GM23338 (cell line): ENCODE measurements at regions not wholly inside any gene's neighbourhood (a gene's known extent, or its start where the extent isn't known, plus 50 kb on each side); places are given as distances from the start of the nearest gene placed in this dataset.

ENCODE experiments used
- ATAC-seq: fragments of 200-7000 bp; cut with Tn5 transposase; 3 replicates; pipeline ENCODE4 v1.9.1; 2020
- DNase-seq: peaks from one replicate; pipeline ENCODE4 v3.0.0-alpha.2; 2015; ENCODE audit warnings: low spot score
- H2AFZ ChIP-seq: fragments of 200-600 bp; sonication (generic); 2 replicates; pipeline ENCODE4 v1.8.0; 2016; ENCODE audit warnings: antibody characterized with exemption, mild to moderate bottlenecking, moderate library complexity
- H3F3A ChIP-seq: fragments of 200-600 bp; sonication (generic); replicated peaks from 2 replicates; pipeline ENCODE4 v1.8.0; 2017; ENCODE audit warnings: antibody characterized with exemption, mixed run types, low read depth
- H3K27ac ChIP-seq: fragments of 200-600 bp; sonication (generic); 2 replicates; pipeline ENCODE4 v1.6.1; 2016; ENCODE audit warnings: low read depth
- H3K27me3 ChIP-seq: fragments of 200-600 bp; sonication (generic); 2 replicates; pipeline ENCODE4 v1.8.0; 2016; ENCODE audit warnings: mild to moderate bottlenecking, mixed run types, moderate library complexity; ENCODE audit not compliant: insufficient read depth
- H3K36me3 ChIP-seq: fragments of 200-600 bp; sonication (generic); 2 replicates; pipeline ENCODE4 v1.8.0; 2016; ENCODE audit warnings: mild to moderate bottlenecking; ENCODE audit not compliant: insufficient read depth
- H3K4me1 ChIP-seq: fragments of 200-600 bp; sonication (generic); 2 replicates; pipeline ENCODE4 v1.8.0; 2016; ENCODE audit warnings: mild to moderate bottlenecking, moderate library complexity; ENCODE audit not compliant: insufficient read depth
- H3K4me2 ChIP-seq: fragments of 200-600 bp; sonication (generic); 2 replicates; pipeline ENCODE4 v1.7.1; 2017; ENCODE audit warnings: mixed run types
- H3K4me3 ChIP-seq: fragments of 200-600 bp; sonication (generic); 2 replicates; pipeline ENCODE4 v1.6.1; 2016; ENCODE audit warnings: mixed run types
- H3K79me2 ChIP-seq: fragments of 200-600 bp; sonication (generic); replicated peaks from 2 replicates; pipeline ENCODE4 v1.8.0; 2017; ENCODE audit warnings: mild to moderate bottlenecking; ENCODE audit not compliant: insufficient read depth
- H3K9me2 ChIP-seq: fragments of 200-600 bp; sonication (generic); 2 replicates; pipeline ENCODE4 v1.8.0; 2017; ENCODE audit not compliant: insufficient read depth
- H4K20me1 ChIP-seq: fragments of 200-600 bp; sonication (generic); replicated peaks from 2 replicates; pipeline ENCODE4 v1.8.0; 2017; ENCODE audit warnings: mild to moderate bottlenecking; ENCODE audit not compliant: insufficient read depth
- H3K27ac Mint-ChIP-seq: 2 replicates; pipeline ENCODE4 v1.8.0; 2020; ENCODE audit warnings: inconsistent platforms, mild to moderate bottlenecking, moderate library complexity, mixed read lengths
- H3K27me3 Mint-ChIP-seq: 3 replicates; pipeline ENCODE4 v1.8.0; 2022; ENCODE audit warnings: low read depth, mild to moderate bottlenecking, moderate library complexity, mixed read lengths, inconsistent platforms; ENCODE audit not compliant: insufficient read depth, poor library complexity
- H3K36me3 Mint-ChIP-seq: 3 replicates; pipeline ENCODE4 v1.8.0; 2021; ENCODE audit warnings: low read depth, mild to moderate bottlenecking, inconsistent platforms, moderate library complexity, mixed read lengths
- H3K4me1 Mint-ChIP-seq: 3 replicates; pipeline ENCODE4 v1.8.0; 2020; ENCODE audit warnings: mild to moderate bottlenecking, inconsistent platforms, mixed read lengths
- H3K4me3 Mint-ChIP-seq: 3 replicates; pipeline ENCODE4 v1.8.0; 2021; ENCODE audit warnings: moderate library complexity, mild to moderate bottlenecking, inconsistent platforms, mixed read lengths
- H3K9me3 Mint-ChIP-seq: 3 replicates; pipeline ENCODE4 v1.8.0; 2020; ENCODE audit warnings: moderate library complexity, mild to moderate bottlenecking, inconsistent platforms, mixed read lengths
- CREB1 ChIP-seq: fragments of 250-450 bp; sonication (Bioruptor Pico); IDR thresholded peaks from 2 replicates; pipeline ENCODE4 v1.5.0; 2020; ENCODE audit warnings: low read depth, mild to moderate bottlenecking, moderate library complexity
- CTCF ChIP-seq, 2 experiments: fragments of 200-600 bp in 1 of 2; sonication (generic) in 1 of 2; conservative IDR thresholded peaks; 2 replicates each; pipeline versions ENCODE4 v1.5.1 to v1.6.1; 2016 to 2017; ENCODE audit warnings: antibody characterized with exemption in 2 of 2, low read depth in 2 of 2, mild to moderate bottlenecking in 2 of 2, moderate library complexity in 1 of 2
- ETS1 ChIP-seq: IDR thresholded peaks from 2 replicates; pipeline ENCODE4 v1.6.1; 2016; ENCODE audit warnings: antibody characterized with exemption
- EZH2 ChIP-seq: fragments of 200-600 bp; sonication (generic); IDR thresholded peaks from one replicate; pipeline ENCODE4 v1.8.0; 2017; ENCODE audit warnings: antibody characterized with exemption, mild to moderate bottlenecking, low read depth; ENCODE audit not compliant: unreplicated experiment
- EZH2phosphoT487 ChIP-seq: fragments of 200-600 bp; sonication (generic); IDR thresholded peaks from one replicate; pipeline ENCODE4 v1.8.1; 2018; ENCODE audit warnings: antibody characterized with exemption; ENCODE audit not compliant: unreplicated experiment
- JUNB ChIP-seq: IDR thresholded peaks from one replicate; pipeline ENCODE4 v1.6.1; 2016; ENCODE audit warnings: antibody characterized with exemption; ENCODE audit not compliant: unreplicated experiment
- NANOG ChIP-seq: IDR thresholded peaks from 2 replicates; pipeline ENCODE4 v1.6.1; 2016; ENCODE audit warnings: antibody characterized with exemption, borderline replicate concordance
- POLR2AphosphoS5 ChIP-seq: IDR thresholded peaks from 2 replicates; pipeline ENCODE4 v1.6.1; 2016; ENCODE audit warnings: antibody characterized with exemption, low read depth
- REST ChIP-seq: IDR thresholded peaks from one replicate; pipeline ENCODE4 v1.6.1; 2018; ENCODE audit warnings: antibody characterized with exemption; ENCODE audit not compliant: unreplicated experiment
- STAT1 ChIP-seq: IDR thresholded peaks from one replicate; pipeline ENCODE4 v1.6.1; 2016; ENCODE audit warnings: antibody characterized with exemption; ENCODE audit not compliant: unreplicated experiment
- ZNF114 ChIP-seq: fragments of 250-450 bp; sonication (Bioruptor Pico); IDR thresholded peaks from 2 replicates; pipeline ENCODE4 v1.5.0; 2020; ENCODE audit warnings: mild to moderate bottlenecking, moderate library complexity
- ZNF331 ChIP-seq: fragments of 250-450 bp; sonication (Bioruptor Pico); IDR thresholded peaks from 2 replicates; pipeline ENCODE4 v1.5.0; 2020; ENCODE audit warnings: low read depth, mild to moderate bottlenecking, moderate library complexity
- ZNF462 ChIP-seq: fragments of 250-450 bp; sonication (Bioruptor Pico); IDR thresholded peaks from 2 replicates; pipeline ENCODE4 v1.5.0; 2020; ENCODE audit warnings: mild to moderate bottlenecking, moderate library complexity

- TF ChIP-seq POLR2AphosphoS5 (no peak), ZNF331 (no peak), STAT1 (no peak), NANOG (no peak), CREB1 (CRISPR knock-in tag) (no peak), EZH2 (no peak), CTCF (conservative IDR thresholded peaks at IDR 0.05; ENCODE audit: low read depth in 2 of 2) (no peak), ZNF114 (CRISPR knock-in tag) (no peak), ETS1 (no peak), ZNF462 (no peak), JUNB (no peak), EZH2phosphoT487 (no peak), REST (no peak)
These were observed 254.1 kb upstream of the SYT4 start for GRCh38 chr18:43531438-43531837.

More at GRCh38 chr18:43531438-43531837, 254.1 kb upstream of the SYT4 start:
- no peaks in the 10 kb centered on the region for H3K4me1 ChIP-seq
- no peak overlapping the region for H3K27ac ChIP-seq
- DNase-seq, result no peak
- H3K36me3 Mint-ChIP-seq, result no peaks in the 10 kb centered on the region
- H3K27ac Mint-ChIP-seq, result no peak overlapping the region
- no peak for ATAC-seq
- H3K4me2 ChIP-seq, result no peak overlapping the region
- H3K4me3 ChIP-seq, result no peak overlapping the region
- no peak overlapping the region for H3K4me3 Mint-ChIP-seq
- no peaks in the 10 kb centered on the region; the same call in 1 of the 2 replicates for H3K9me2 ChIP-seq
- no peaks in the 10 kb centered on the region for H3F3A ChIP-seq
- no peaks in the 10 kb centered on the region for H3K9me3 Mint-ChIP-seq
- H3K36me3 ChIP-seq, result no peaks in the 10 kb centered on the region
- no peak overlapping the region for H2AFZ ChIP-seq
- no peaks in the 10 kb centered on the region for H3K79me2 ChIP-seq
- H4K20me1 ChIP-seq, result no peaks in the 10 kb centered on the region
- H3K27me3 Mint-ChIP-seq, result peaks cover 3% of the 10 kb centered on the region
- no peaks in the 10 kb centered on the region for H3K4me1 Mint-ChIP-seq
- H3K27me3 ChIP-seq, result no peaks in the 10 kb centered on the region
